Mesendoderm (in vitro differentiated cells): ENCODE measurements at regions not wholly inside any gene's neighbourhood (a gene's known extent, or its start where the extent isn't known, plus 50 kb on each side); places are given as distances from the start of the nearest gene placed in this dataset.

ENCODE experiments used
- DNase-seq: peaks from one replicate; pipeline ENCODE4 v3.0.0; 2013
- H2AK5ac ChIP-seq: 2 replicates; pipeline ENCODE4 v1.6.1; 2013; ENCODE audit warnings: low read length, inconsistent platforms
- H2BK120ac ChIP-seq: 2 replicates; pipeline ENCODE4 v1.6.1; 2013; ENCODE audit warnings: low read depth, mild to moderate bottlenecking, low read length, moderate library complexity, mixed read lengths
- H2BK15ac ChIP-seq: replicated peaks from 2 replicates; pipeline ENCODE4 v1.6.1; 2013; ENCODE audit warnings: low read depth, mild to moderate bottlenecking, moderate library complexity
- H2BK5ac ChIP-seq: 2 replicates; pipeline ENCODE4 v1.6.1; 2013; ENCODE audit warnings: low read length, inconsistent platforms
- H3K18ac ChIP-seq: 2 replicates; pipeline ENCODE4 v1.6.1; 2013; ENCODE audit warnings: mild to moderate bottlenecking, low read length, mixed read lengths
- H3K23ac ChIP-seq: one replicate; pipeline ENCODE4 v1.6.1; 2013; ENCODE audit warnings: low read length
- H3K27ac ChIP-seq: 2 replicates; pipeline ENCODE4 v1.5.1; 2013; ENCODE audit warnings: low read depth, mild to moderate bottlenecking, inconsistent platforms, low read length, moderate library complexity
- H3K27me3 ChIP-seq: 2 replicates; pipeline ENCODE4 v1.6.1; 2013; ENCODE audit warnings: low read length, control low read depth, mild to moderate bottlenecking, inconsistent platforms; ENCODE audit not compliant: insufficient read depth, poor library complexity
- H3K36me3 ChIP-seq: 2 replicates; pipeline ENCODE4 v1.6.1; 2013; ENCODE audit warnings: low read length, inconsistent platforms; ENCODE audit not compliant: control insufficient read depth, insufficient read depth
- H3K4ac ChIP-seq: one replicate; pipeline ENCODE4 v1.6.1; 2013; ENCODE audit warnings: low read depth, mild to moderate bottlenecking, low read length, moderate library complexity
- H3K4me1 ChIP-seq: 2 replicates; pipeline ENCODE4 v1.6.1; 2013; ENCODE audit warnings: low read depth, low read length, inconsistent platforms; ENCODE audit not compliant: control insufficient read depth
- H3K4me2 ChIP-seq: 2 replicates; pipeline ENCODE4 v1.6.1; 2013; ENCODE audit warnings: low read length
- H3K4me3 ChIP-seq: 2 replicates; pipeline ENCODE4 v1.5.1; 2013; ENCODE audit warnings: mild to moderate bottlenecking, low read length
- H3K56ac ChIP-seq: one replicate; pipeline ENCODE4 v1.6.1; 2013; ENCODE audit warnings: low read length
- H3K79me1 ChIP-seq: 2 replicates; pipeline ENCODE4 v1.6.1; 2013; ENCODE audit warnings: low read length, inconsistent platforms
- H3K79me2 ChIP-seq: 2 replicates; pipeline ENCODE4 v1.6.1; 2013; ENCODE audit warnings: mild to moderate bottlenecking, low read length; ENCODE audit not compliant: control insufficient read depth, insufficient read depth
- H3K9ac ChIP-seq: 2 replicates; pipeline ENCODE4 v1.6.1; 2013; ENCODE audit warnings: low read length, inconsistent platforms
- H4K5ac ChIP-seq: one replicate; pipeline ENCODE4 v1.6.1; 2013; ENCODE audit warnings: low read length
- H4K8ac ChIP-seq: one replicate; pipeline ENCODE4 v1.6.1; 2013; ENCODE audit warnings: low read depth, mild to moderate bottlenecking, control low read depth, low read length, moderate library complexity
- whole genome bisulfite sequencing: extraction: QIAGEN DNeasy Blood & Tissue Kit; methylation state at CpG from one replicate; pipeline ENCODE4 v1.1.7; 2013; ENCODE audit warnings: low lambda C conversion rate, missing lambda C conversion rate; ENCODE audit not compliant: insufficient coverage; ENCODE audit errors: extremely low coverage; 5-methylcytosine and 5-hydroxymethylcytosine counted together

- no peaks in the 10 kb centered on the region for H3K79me2 ChIP-seq
- no peak overlapping the region for H2BK120ac ChIP-seq
- no peak overlapping the region for H3K9ac ChIP-seq
These were observed 88.3 kb upstream of the PCDH9 start for GRCh38 chr13:67318398-67318797.

GRCh38 chr13:67314405-67314804, 84.3 kb upstream of the PCDH9 start:
- no peak overlapping the region for H2BK15ac ChIP-seq
- H3K4me3 ChIP-seq: no peak overlapping the region
- no peak overlapping the region for H3K18ac ChIP-seq
- no peak overlapping the region for H3K4me2 ChIP-seq
- H4K8ac ChIP-seq: no peak overlapping the region
- H2AK5ac ChIP-seq: no peak overlapping the region
- no peaks in the 10 kb centered on the region for H3K36me3 ChIP-seq
- no peaks in the 10 kb centered on the region for H3K4me1 ChIP-seq
- H3K27me3 ChIP-seq: no peaks in the 10 kb centered on the region
- H3K23ac ChIP-seq: no peak overlapping the region
- no peaks in the 10 kb centered on the region for H3K79me1 ChIP-seq
- DNase-seq: no peak
- no peak overlapping the region for H2BK5ac ChIP-seq
- no peak overlapping the region for H3K56ac ChIP-seq
- no peak overlapping the region for H4K5ac ChIP-seq
- H3K79me2 ChIP-seq: no peaks in the 10 kb centered on the region
- H3K27ac ChIP-seq: no peak overlapping the region
- no CpG with 5 or more reads among the region's 3 CpGs for WGBS
- no peak overlapping the region for H2BK120ac ChIP-seq
- no peak overlapping the region for H3K9ac ChIP-seq
- H3K4ac ChIP-seq: no peak overlapping the region

More at GRCh38 chr13:67318398-67318797, 88.3 kb upstream of the PCDH9 start:
- H2BK5ac ChIP-seq: no peak overlapping the region
- H4K8ac ChIP-seq: no peak overlapping the region
- no peak overlapping the region for H4K5ac ChIP-seq
- H3K23ac ChIP-seq: no peak overlapping the region
- no peaks in the 10 kb centered on the region for H3K79me1 ChIP-seq
- no peak overlapping the region for H3K4me2 ChIP-seq
- H3K27ac ChIP-seq: no peak overlapping the region
- H3K56ac ChIP-seq: no peak overlapping the region
- no peaks in the 10 kb centered on the region for H3K4me1 ChIP-seq
- H3K4ac ChIP-seq: no peak overlapping the region
- H2BK15ac ChIP-seq: no peak overlapping the region
- no peak overlapping the region for H3K18ac ChIP-seq
- DNase-seq: no peak
- no peaks in the 10 kb centered on the region for H3K27me3 ChIP-seq
- no peaks in the 10 kb centered on the region for H3K36me3 ChIP-seq
- no peak overlapping the region for H2AK5ac ChIP-seq
- no peak overlapping the region for H3K4me3 ChIP-seq

GRCh38 chr13:67308004-67308772, 78.1 kb upstream of the PCDH9 start:
- no peak overlapping the region for H3K4me3 ChIP-seq
- no peak overlapping the region for H3K9ac ChIP-seq
- peak; percentile 6 for DNase-seq
- H3K4me1 ChIP-seq: no peaks in the 10 kb centered on the region
- H2BK120ac ChIP-seq: no peak overlapping the region
- H3K27me3 ChIP-seq: no peaks in the 10 kb centered on the region
- H3K18ac ChIP-seq: no peak overlapping the region
- no peak overlapping the region for H3K23ac ChIP-seq
- H2BK5ac ChIP-seq: no peak overlapping the region
- no peaks in the 10 kb centered on the region for H3K79me2 ChIP-seq
- H3K27ac ChIP-seq: no peak overlapping the region
- no peak overlapping the region for H3K4me2 ChIP-seq
- H4K5ac ChIP-seq: no peak overlapping the region
- no CpG with 5 or more reads among the region's 4 CpGs for WGBS
- H2AK5ac ChIP-seq: no peak overlapping the region
- H4K8ac ChIP-seq: no peak overlapping the region
- no peak overlapping the region for H3K4ac ChIP-seq
- no peaks in the 10 kb centered on the region for H3K79me1 ChIP-seq
- H3K56ac ChIP-seq: no peak overlapping the region
- no peak overlapping the region for H2BK15ac ChIP-seq
- no peaks in the 10 kb centered on the region for H3K36me3 ChIP-seq

- Histone ChIP-seq H2BK120ac (no peak overlapping the region), H3K4me3 (no peak overlapping the region), H3K79me1 (no peaks in the 10 kb centered on the region), H2BK5ac (no peak overlapping the region), H3K4me1 (no peaks in the 10 kb centered on the region), H2BK15ac (no peak overlapping the region), H3K79me2 (no peaks in the 10 kb centered on the region), H2AK5ac (no peak overlapping the region), H3K23ac (no peak overlapping the region), H3K4ac (no peak overlapping the region), H3K56ac (no peak overlapping the region), H4K5ac (no peak overlapping the region), H3K4me2 (no peak overlapping the region), H4K8ac (no peak overlapping the region), H3K9ac (no peak overlapping the region), H3K27ac (no peak overlapping the region), H3K18ac (no peak overlapping the region), H3K36me3 (no peaks in the 10 kb centered on the region), H3K27me3 (no peaks in the 10 kb centered on the region)
- WGBS: no CpG with 5 or more reads among the region's 1 CpG
- no peak for DNase-seq
These were observed 76.6 kb upstream of the PCDH9 start for GRCh38 chr13:67306742-67307141.

GRCh38 chr13:67303661-67304333, 73.7 kb upstream of the PCDH9 start:
- Histone ChIP-seq H3K27me3 (no peaks in the 10 kb centered on the region), H3K56ac (no peak overlapping the region), H3K4ac (no peak overlapping the region), H3K9ac (no peak overlapping the region), H3K27ac (no peak overlapping the region), H2BK5ac (no peak overlapping the region), H3K4me3 (no peak overlapping the region), H4K8ac (no peak overlapping the region), H3K4me2 (no peak overlapping the region), H3K79me2 (no peaks in the 10 kb centered on the region), H3K18ac (no peak overlapping the region), H3K79me1 (no peaks in the 10 kb centered on the region), H2BK15ac (no peak overlapping the region), H2AK5ac (no peak overlapping the region), H3K23ac (no peak overlapping the region), H3K4me1 (no peaks in the 10 kb centered on the region), H2BK120ac (no peak overlapping the region), H3K36me3 (no peaks in the 10 kb centered on the region), H4K5ac (no peak overlapping the region)
- no peak for DNase-seq
- 100% methylated on average over 1 of the region's 6 CpGs for WGBS
